Epithelial cell of prostate (primary cell): ENCODE measurements at regions not wholly inside any gene's neighbourhood (a gene's known extent, or its start where the extent isn't known, plus 50 kb on each side); places are given as distances from the start of the nearest gene placed in this dataset.
A peak's percentile ranks its signal among the peaks of the same experiment; 100 is the strongest.

Experiments
- DNase-seq: peaks from one replicate; pipeline ENCODE4 v3.0.0-alpha.2; 2011; ENCODE audit warnings: low read depth, low spot score
- H3K27ac ChIP-seq: fragments of 450-650 bp; 2 replicates; pipeline ENCODE4 v1.5.1; 2017; ENCODE audit warnings: mild to moderate bottlenecking

DNA sequence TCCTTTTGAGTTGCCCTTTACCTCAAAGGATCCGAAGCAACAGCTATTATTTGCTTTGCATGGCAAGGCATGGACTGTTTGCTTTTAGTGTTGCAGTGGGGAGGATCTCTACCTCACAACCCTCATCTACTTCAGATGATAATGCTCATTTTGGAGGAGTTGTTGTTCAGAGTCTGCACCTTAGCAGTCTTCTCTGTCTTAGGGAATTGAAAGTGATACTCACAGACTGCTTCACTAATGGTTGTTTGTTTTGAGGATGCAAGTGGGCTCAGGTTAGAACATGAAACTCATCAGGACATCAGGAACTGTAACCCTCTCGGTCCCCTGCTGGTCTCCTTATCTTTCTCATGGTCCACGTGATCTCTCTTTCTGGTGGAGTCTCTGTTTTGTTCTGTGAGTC lies 172.9 kb upstream of the ANKH start:
- H3K27ac ChIP-seq, result no peak overlapping the region
- DNase-seq, result no peak

DNA sequence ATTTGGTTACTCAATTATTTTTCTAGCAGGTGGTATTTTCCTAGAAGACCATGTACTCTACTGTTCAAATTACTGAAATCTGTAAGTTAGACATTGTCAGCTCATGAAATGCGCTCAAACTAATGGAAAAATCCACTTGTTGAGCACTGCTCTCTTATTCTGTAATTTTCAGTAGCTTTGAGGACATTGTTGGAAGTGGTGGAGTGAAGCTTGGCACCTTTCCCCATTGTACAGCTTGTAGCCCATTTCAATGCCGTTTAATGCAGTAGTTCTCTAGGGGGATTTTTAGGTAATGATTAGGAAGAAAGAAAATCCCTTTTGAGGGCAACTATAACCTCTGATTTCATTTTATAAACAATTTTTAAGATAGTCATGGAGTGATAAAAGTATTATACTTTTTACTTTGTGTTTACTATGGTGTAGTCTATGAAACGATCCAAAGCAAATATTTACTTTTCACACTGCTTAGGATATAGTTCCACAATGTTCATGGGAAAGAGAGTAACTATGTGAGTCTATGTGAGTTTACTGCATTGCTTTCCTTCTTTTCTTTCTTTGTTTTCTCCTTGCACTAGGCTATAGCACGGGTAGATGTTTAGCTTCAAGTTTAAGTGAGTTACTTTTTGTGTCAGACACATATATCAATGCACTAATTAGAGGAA lies 165.8 kb upstream of the ANKH start:
- DNase-seq, result no peak
- H3K27ac ChIP-seq, result no peak overlapping the region

DNA sequence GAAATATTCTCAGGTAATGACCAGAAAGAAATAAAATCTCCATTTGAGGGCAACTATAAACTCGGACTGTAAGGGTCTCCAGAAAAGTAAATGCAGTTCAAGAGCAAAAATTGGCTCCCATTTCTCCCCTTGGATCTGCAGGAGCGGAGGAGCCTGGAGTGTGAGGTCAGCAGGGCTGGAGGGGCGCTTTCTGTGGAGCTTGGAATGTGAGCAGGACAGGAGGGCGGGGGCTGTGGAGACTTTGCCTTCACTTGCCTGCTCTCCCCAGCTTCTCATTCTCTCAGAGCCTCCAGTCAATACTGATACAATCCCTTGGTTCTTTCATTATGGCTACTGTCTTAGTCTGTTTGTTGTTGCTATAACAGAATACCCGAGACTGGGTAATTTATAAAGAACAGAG lies 162.8 kb upstream of the ANKH start:
- no peak overlapping the region for H3K27ac ChIP-seq
- DNase-seq, result no peak

DNA sequence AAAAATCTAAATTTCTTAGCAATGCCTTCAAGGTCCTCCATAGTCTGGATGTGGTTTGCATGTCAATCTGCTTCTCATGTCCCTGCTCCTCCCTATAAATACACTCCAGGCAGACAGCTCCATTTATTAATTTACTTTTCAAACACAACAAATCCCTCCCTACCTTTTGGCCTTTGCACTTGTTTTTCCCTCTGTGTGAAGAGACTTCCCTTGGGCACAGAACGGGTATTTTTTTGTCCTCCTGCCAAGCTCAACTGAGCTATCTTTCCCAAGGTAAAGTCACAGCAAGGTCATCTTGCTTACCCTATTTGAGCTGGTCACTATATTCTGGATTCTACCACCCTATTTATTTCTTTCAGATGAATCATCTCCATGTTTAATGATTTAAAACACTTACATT lies 159.6 kb upstream of the ANKH start:
- no peak for DNase-seq
- no peak overlapping the region for H3K27ac ChIP-seq

DNA sequence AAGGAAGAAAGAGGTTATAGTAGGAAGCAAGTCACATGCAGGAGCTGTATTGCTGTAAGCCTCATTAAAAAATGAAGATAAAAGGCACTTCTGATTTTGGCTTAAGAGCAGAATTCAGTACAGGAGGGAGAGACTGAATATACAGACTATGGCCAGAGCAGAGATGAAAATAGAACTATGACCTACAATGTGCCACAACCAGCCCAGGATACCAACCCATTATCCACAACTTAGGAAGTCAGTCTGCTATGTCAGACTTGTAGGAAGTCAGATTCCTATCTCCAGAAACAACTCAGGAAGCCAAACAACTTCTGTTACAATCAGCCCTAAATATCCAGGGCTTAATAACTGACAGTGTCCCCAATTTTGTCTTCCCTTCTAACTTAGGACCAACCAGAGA lies 156.2 kb upstream of the ANKH start:
- DNase-seq, result no peak
- H3K27ac ChIP-seq, result no peak overlapping the region

DNA sequence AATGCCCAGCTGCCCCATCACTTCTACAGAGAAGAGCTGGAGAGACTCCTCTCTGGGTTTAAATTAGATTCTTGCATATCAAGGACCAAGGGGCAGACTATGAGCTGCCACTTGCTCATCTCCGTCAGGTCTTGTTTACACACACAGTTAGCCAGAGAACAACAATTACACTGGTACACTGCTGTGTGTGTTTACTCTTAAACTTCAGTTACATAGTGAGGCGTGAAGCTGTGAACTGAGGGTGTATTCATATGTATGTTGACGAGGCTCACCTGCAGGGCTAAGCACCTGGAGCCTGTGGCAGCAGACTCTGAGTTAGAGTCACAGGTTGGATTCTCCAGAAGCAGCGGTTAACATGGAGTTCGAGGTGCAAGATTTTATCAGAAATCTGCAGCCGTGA lies 155.4 kb upstream of the ANKH start:
- DNase-seq, result no peak
- no peak overlapping the region for H3K27ac ChIP-seq

DNA sequence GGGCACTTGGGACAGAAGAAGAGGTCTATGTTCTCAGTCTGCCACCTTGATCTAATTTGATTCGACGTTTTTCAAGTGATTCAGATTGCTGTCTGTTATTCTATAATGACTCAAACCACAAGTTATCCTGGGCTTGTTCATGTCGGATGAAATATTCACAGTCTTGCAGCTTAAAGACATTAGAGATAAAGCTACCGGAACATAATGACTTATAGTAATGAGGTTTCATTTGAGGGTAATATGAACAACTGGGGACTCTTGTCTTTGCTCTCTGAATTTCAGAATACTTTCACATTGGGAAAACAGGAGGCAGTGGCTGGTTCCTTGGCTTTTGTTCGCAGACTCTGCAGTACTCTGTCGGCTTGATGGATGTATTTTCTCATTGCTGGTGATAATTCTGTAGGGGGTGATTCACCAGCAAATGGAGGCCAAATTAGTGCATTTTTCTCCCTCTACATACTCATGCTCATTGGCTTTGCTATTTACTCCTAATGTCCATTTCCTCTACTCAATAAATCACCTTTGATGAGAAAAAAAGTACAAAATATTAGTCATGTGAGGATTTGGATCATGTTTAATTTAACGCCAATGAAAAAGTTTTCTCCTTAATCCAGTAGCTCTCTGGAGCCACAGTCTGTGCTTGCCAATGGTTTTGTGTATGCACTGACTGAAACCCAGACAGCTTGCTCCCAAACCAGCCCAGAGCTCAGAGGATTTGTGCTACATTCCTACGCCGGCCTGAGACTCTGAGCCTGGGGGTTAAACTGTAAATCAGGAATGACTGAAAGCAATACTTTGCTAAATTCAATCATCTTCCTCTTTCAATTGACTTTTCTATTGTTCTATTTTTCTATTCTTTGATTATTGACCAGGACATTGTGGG lies 154.7 kb upstream of the ANKH start:
- no peak overlapping the region for H3K27ac ChIP-seq
- DNase-seq, result no peak

DNA sequence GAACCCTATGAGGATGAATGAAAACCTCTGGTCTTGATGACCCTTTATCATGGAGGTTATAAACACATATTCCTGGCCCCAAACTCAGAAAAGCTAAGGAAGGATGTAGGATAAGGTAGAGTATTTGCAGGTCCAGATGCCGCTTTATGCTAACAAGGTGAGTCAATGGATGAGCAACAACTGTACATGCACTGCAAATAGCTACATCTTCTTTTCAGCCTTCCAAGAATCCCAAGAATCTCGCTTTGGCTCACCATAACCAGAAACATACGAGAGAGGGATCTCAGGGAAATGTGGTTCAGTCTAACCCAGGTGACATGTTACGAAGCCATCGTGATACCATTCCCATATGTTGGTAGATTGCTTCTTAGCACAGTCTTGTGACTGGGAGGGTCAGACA lies 152.3 kb upstream of the ANKH start:
- no peak overlapping the region for H3K27ac ChIP-seq
- no peak for DNase-seq

DNA sequence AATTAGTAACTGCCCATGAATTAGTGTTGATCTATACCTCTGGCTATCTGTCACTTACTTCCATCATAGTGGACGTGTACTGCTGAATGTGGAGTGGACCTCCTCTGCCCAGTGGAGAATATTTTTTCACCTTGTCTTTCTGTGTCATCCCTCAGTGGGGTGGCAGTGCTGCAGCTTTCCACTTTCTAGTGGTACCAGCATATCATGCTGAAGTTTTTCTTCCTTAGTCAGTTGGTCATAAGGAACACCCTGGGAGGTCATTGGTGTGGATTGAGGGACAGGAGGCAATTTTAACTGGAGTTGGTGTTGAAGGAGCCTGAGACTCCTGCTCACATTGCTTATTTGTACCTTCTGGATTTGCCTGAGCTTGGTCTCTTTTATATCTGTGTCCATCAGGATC lies 151.7 kb upstream of the ANKH start:
- H3K27ac ChIP-seq, result no peak overlapping the region
- DNase-seq, result no peak

DNA sequence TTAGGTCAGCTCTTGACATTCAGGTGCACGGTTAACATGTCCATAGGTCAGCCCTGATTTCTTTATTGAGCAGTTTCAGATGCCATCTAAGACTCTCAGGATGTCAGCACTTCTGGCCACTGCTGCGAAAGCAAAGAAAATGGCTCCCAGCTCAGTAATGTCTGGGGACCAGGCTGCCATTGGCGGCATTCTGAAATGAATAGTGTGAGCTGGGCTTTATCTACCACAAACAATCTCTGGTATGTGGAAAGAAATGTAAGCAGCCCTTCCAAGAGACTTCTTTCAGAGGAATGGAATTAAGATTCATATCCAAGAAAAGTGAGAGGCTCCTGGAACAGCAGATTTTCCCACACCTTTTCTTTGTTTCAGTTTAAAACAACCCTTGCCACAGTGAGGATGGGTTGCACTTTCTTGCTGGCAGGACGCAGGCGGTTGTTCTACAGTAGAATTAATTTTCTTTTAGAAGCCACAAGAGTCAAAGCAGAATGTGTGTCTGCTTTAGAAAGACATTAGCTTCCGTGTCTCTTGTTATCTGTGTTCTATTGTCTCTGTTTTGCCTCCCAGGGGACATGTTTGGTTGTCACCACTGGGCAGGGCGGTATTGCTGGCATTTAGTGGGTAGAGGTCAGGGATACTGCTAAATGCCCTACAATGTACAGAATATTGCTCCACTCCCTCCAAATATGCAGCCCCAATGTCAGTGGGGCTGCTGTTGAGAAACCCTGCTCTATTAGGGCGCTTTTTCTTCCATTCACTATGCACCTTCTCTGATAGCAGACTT lies 149.9 kb upstream of the ANKH start:
- DNase-seq, result no peak
- H3K27ac ChIP-seq, result no peak overlapping the region

DNA sequence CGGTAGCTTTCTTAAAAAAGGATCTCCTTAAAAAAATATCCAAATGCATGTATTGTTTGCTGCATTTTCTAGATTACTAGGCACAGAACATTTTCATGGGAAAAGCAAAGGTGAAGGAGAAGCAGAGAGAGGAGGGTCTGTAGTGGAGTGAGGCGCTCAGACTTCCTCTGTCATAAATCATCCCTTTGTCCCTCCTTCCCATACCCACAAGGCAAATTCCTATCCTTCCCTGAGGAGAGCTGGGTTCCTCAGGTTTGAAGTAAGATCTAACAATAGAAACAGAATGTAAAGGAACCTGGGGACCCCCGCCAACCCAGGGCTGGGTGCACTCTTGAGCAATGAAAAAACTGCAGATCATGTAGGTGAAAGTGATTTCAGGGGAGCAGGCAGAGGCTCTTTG lies 149.2 kb upstream of the ANKH start:
- H3K27ac ChIP-seq, result no peak overlapping the region
- DNase-seq, result no peak

DNA sequence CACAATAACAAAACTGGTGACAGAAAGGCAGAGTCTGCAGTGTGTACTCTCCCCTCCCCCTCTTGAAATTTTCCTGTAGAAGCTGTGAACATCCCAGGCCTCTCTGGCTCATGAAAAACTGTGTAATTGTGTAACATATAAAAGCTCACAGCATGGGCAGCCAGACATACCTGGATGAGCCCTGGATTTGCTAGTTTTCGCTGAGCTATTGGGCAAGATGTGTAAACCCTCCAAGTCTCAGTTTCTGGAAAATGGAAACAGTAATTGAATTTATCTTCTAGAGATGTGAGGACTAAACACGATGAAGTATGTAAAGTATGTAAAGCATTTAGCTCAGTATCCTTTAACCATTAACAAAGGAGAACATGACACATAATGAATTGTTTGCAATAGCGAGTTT lies 143.2 kb upstream of the ANKH start:
- H3K27ac ChIP-seq, result no peak overlapping the region
- no peak for DNase-seq

DNA sequence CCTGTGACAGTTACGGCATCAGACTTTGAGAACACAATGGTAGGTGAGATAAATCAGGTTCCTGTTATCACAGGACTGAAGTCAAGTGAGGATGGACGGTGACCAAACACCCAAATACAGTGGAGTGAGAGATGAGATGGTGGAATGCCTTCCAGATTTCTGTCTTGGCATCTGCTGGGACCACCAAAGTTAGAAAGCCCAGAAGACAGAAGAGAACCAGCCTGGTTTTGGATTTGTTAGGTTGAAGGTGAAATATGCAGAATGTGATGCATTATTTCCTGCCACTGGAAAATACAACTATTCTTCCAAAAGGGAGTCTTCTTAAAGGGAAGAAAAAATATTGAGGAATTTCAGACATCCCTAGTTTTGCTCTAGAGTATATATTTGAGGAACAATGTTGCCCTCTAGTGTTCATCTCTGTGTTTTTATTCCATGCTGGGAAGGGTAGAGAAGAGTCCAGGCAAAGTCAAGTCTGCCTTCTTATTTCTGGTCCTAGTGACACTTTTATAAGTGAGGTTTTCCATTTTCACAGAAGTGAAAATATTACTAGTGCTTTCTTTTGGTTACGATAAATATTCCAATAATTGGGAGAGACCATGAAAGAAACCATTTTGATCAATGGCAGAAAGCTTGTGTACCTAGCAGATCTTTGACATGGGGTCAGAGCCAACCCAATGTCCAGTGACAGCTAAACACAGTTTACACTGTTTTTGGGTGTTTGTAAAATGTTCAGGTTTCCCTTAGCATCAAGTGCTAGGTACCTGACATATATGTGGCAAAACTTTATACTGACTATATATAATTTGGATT lies 142.3 kb upstream of the ANKH start:
- H3K27ac ChIP-seq, result no peak overlapping the region
- DNase-seq, result no peak

DNA sequence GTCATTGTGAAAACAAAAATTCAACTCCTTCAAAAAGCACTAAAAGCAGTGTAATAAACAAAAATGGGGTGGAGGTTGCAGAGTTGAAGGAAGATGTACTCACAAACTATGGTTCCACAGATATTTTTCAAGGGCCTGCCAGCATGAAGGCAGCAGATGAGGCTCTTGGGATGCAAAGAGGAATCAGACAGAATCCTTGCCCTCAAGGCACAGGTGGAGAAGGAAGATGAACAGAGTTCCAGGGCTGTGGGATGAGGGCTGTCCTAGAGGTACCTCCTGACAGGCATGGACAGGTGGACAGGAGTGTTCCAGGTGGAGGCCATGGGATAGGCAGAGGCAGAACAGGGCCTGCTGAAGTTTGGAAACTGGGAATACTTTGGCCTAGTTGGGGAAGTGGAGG lies 140.5 kb upstream of the ANKH start:
- no peak overlapping the region for H3K27ac ChIP-seq
- DNase-seq, result no peak

DNA sequence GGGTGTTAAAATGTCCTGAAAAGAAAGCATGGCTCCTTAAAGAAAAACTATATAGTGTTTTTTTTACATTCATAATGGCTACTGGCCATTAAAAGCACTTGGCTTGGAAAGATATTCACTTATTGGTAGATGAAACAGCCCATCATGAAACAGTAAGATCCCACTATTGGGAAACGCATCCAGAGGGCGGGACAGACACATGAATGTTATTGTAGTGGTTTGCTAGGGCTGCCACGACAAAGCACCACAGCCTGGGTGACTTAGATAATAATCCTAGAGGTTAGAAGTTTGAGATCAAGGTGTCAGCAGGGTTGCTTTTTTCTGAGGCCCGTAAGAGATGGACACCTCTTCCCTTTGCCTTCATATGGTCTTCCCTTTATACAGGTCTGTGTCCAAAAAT lies 139.4 kb upstream of the ANKH start:
- no peak for DNase-seq

DNA sequence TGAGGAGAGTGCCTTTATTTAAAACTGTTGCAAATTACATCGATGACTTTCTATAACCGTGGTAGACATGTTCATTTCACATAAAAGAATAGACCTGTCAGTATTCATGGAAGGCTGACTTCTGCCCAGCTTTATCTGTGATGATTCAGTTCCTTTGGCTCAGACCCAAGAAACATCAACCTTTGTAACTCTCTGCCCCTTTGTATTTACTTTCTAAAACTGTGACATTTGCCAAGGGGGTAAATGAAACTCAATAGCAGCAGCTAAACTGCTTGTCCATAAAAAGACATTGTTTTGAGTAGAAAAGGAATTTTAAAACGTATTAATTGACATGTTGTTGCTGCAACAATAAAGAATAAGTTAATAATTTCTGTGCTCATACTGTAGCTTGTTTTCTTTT lies 137.8 kb upstream of the ANKH start:
- peak overlapping the region; percentile 77 for H3K27ac ChIP-seq
- DNase-seq, result peak; percentile 33

More for the DNA sequence above, 139.4 kb upstream of the ANKH start:
- H3K27ac ChIP-seq, result no peak overlapping the region

DNA sequence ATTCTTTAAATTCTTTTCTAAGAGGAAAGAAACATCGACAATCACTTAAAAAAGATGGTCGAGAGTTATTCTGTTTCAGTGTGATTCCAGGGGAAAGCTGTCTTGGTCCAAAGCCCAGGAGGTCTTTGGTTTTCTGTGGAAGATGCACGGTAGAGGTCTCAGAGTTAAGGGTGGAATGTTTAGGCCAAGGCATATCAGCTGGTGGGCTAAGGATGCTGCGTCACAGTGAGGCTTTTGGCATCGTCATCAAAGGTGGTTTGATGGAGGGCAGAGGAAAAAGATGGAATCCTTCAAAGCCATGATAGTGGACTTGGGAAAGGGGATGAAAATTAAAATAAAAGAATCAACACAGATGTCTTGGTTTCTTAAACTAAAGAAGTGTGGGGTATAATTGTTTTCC lies 137.3 kb upstream of the ANKH start:
- no peak for DNase-seq

DNA sequence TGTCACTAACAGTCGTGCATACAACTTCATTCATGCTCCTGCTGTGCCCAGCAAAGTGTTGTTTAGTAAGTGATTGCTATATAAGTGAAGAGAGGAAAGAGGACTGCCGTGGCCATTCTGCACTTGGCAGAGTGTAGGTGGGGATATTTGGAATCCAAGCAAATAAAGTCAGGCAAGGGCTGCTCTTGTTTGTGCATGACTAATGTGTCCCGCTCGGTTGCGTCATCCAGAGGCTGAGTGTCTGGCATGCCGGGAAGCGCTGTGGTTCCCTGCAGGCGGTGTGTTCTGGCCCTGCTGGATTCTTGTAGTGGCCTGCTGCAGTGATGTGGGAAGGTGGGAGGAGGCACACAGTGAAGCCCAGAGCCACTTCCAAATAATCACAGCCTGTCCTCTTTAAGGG lies 136.9 kb upstream of the ANKH start:
- H3K27ac ChIP-seq, result peak overlapping the region; percentile 77
- DNase-seq, result peak; percentile 88

More for the DNA sequence above, 137.3 kb upstream of the ANKH start:
- H3K27ac ChIP-seq, result peak overlapping the region; percentile 77

DNA sequence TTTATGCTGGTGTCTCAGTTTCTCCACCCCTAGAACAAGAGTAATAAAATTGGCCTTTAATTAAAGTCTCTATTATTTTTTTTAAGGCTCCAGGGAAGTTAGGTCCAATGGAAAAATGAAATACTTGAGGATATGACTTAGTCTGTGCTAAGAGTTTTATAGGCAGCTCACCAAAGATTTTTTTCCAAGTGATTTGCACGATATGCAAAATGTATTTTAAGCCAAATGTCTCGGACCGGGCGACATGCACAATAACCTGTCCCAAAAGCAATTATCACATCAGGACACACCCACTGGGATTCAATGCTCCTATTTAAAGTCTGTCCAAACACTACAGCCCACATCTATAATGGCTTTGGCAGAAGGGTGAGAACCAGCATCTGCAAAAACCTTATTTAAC lies 136.1 kb upstream of the ANKH start:
- no peak for DNase-seq
- no peak overlapping the region for H3K27ac ChIP-seq

DNA sequence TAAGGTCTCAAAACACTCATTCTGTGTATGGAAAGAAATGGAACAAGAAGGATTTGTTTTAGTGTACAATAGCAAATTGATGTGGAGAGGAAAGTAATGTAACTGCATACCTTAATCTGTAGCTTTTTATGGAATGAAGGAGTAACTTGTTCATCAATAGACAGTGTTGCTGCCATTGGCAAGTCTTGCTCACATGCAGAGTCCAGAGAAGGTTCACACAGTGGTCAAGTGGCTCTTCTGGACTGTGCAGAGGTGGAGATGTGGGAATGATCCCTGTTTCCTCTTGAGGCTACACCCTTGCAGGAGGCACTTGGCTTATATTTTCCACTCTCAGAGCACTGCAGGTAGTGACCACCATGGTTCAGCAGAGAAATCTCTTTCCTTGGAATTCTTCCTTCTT lies 132.9 kb upstream of the ANKH start:
- DNase-seq, result no peak
- H3K27ac ChIP-seq, result no peak overlapping the region
